OCI-LY3 (cell line): ENCODE measurements at regions not wholly inside any gene's neighbourhood (a gene's known extent, or its start where the extent isn't known, plus 50 kb on each side); places are given as distances from the start of the nearest gene placed in this dataset.

Source experiments
- CTCF ChIP-seq: fragments of 200-600, 300-600 bp; sonication (generic); IDR thresholded peaks from 2 replicates; pipeline ENCODE4 v1.5.1; 2014; ENCODE audit warnings: antibody characterized with exemption, low read length, low read depth
- EZH2phosphoT487 ChIP-seq: fragments of 200-600 bp; shearing (Covaris generic); IDR thresholded peaks from 2 replicates; pipeline ENCODE4 v1.6.1; 2018; ENCODE audit warnings: antibody characterized with exemption, mixed run types, low read depth

GRCh38 chr2:53559302-53559966 is 208.2 kb upstream of the CHAC2 start:
- TF ChIP-seq CTCF: no peak
- no peak for TF ChIP-seq EZH2phosphoT487
